Duodenal mucosa (tissue), 2 donors: ENCODE measurements at regions not wholly inside any gene's neighbourhood (a gene's known extent, or its start where the extent isn't known, plus 50 kb on each side); places are given as distances from the start of the nearest gene placed in this dataset.
A peak's percentile ranks its signal among the peaks of the same experiment; 100 is the strongest.
"Not testable (repeated sequence)": the region's sequence is repeated elsewhere in the genome, so short reads cannot be mapped to it uniquely, and the experiment has no call there.

Experiments
- H3K27ac ChIP-seq: one replicate; pipeline ENCODE4 v1.7.0; 2013; ENCODE audit warnings: low read depth, low read length
- H3K27me3 ChIP-seq, 2 donors: one replicate each; pipeline ENCODE4 v1.7.0; 2013; ENCODE audit warnings: low read length in 2 of 2, control low read depth in 1 of 2; ENCODE audit not compliant: insufficient read depth in 2 of 2, control insufficient read depth in 1 of 2
- H3K36me3 ChIP-seq, 2 donors: one replicate each; pipeline ENCODE4 v1.7.0; 2013; ENCODE audit warnings: low read length in 2 of 2, control low read depth in 1 of 2; ENCODE audit not compliant: insufficient read depth in 2 of 2, control insufficient read depth in 1 of 2
- H3K4me1 ChIP-seq, 2 donors: one replicate each; pipeline ENCODE4 v1.7.0; 2013; ENCODE audit warnings: low read length in 2 of 2, control low read depth in 1 of 2; ENCODE audit not compliant: insufficient read depth in 2 of 2, control insufficient read depth in 1 of 2
- H3K4me3 ChIP-seq, 2 donors: one replicate each; pipeline ENCODE4 v1.7.0; 2013; ENCODE audit warnings: low read length in 2 of 2, low read depth in 1 of 2
- H3K9ac ChIP-seq, 2 donors: one replicate each; pipeline ENCODE4 v1.7.0; 2013; ENCODE audit warnings: low read length in 2 of 2, low read depth in 1 of 2
- H3K9me3 ChIP-seq, 2 donors: one replicate each; pipeline ENCODE4 v1.7.0; 2013; ENCODE audit warnings: low read length in 2 of 2, control low read depth in 1 of 2; ENCODE audit not compliant: control insufficient read depth in 1 of 2

DNA sequence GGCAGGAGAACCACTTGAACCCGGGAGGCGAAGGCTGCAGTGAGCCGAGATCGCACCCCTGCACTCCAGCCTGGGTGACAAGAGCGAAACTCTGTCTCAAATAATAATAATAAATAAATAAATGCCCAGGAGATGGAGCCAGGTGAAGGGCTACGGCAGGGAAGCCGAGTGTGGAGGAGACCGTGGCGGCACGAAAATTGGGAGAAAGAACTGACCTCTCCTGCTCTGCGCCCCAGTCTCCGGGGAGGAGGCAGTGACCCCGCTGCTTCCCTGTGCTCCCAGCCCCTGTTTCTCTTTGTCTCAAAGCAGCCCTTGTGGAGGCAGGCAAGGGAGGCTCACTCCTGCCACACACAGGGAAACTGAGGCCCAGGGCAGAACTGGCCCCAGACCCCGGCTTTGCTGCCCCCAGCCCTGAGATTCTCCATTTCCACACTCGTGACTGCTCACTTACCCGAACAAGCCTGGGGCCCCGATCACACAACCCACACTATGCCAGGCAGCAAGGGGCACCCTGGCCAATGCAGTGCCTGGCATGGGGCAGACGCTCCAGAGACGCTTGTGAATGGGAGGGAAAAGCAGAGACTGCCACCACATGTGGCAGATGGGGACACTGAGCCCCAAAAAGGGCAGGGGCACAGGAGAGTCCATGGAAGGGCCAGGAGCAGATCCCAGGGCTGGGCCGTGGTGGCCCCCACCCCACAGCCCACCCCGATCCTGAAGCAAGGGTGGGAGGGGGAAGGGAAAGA, 80.4 kb upstream of the PRR5 start:
- peaks cover 0 to 8% of the 10 kb centered on the region in 2 donors for H3K4me1 ChIP-seq
- H3K27ac ChIP-seq: no peak overlapping the region
- no peaks in the 10 kb centered on the region for H3K36me3 ChIP-seq
- H3K9ac ChIP-seq: no peak overlapping the region
- H3K4me3 ChIP-seq: no peak overlapping the region
- H3K9me3 ChIP-seq: no peaks in the 10 kb centered on the region
- peaks cover 0 to 19% of the 10 kb centered on the region in 2 donors for H3K27me3 ChIP-seq

DNA sequence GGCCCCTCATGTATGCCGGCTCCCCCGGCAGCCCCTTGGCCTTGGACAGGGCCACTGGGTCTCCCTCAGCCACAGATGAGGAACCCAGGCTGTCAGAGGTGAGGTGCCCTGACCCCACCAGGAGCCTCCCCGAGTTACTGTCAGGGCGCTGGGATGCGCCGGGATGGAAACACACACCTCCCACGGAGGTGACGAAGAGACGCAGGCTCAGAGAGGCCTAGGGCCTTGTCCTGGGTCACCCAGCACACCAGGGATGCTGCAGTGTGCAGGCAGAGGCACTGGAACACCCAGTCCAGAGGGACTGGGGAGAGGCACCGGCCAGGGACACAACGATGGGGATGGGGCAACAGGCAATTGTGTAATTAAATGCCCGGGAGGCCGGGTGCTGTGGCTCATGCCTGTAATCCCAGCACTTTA, 81.2 kb upstream of the PRR5 start:
- H3K9me3 ChIP-seq: no peaks in the 10 kb centered on the region
- no peak overlapping the region for H3K9ac ChIP-seq
- peaks cover 0 to 8% of the 10 kb centered on the region in 2 donors for H3K4me1 ChIP-seq
- no peak overlapping the region for H3K4me3 ChIP-seq
- no peaks in the 10 kb centered on the region for H3K36me3 ChIP-seq
- H3K27me3 ChIP-seq: peaks cover 0 to 19% of the 10 kb centered on the region in 2 donors
- H3K27ac ChIP-seq: no peak overlapping the region

- Histone ChIP-seq H3K4me3 (peak overlapping the region in 1 of 2 donors; percentile 21), H3K36me3 (no peaks in the 10 kb centered on the region), H3K27me3 (peaks cover 0 to 19% of the 10 kb centered on the region in 2 donors), H3K9me3 (no peaks in the 10 kb centered on the region), H3K27ac (no peak overlapping the region), H3K4me1 (peaks cover 0 to 8% of the 10 kb centered on the region in 2 donors), H3K9ac (no peak overlapping the region)
Measured at GRCh38 chr22:44620129-44620840, 81.7 kb upstream of the PRR5 start.

- H3K4me1 ChIP-seq, H3K9ac ChIP-seq, H3K36me3 ChIP-seq, H3K9me3 ChIP-seq, H3K27ac ChIP-seq: not testable (repeated sequence)
- Histone ChIP-seq H3K4me3 (peak overlapping the region in 1 of 2 donors; percentile 21), H3K27me3 (peaks cover 0 to 19% of the 10 kb centered on the region in 2 donors)
Measured at GRCh38 chr22:44619560-44620128, 82.4 kb upstream of the PRR5 start.

DNA sequence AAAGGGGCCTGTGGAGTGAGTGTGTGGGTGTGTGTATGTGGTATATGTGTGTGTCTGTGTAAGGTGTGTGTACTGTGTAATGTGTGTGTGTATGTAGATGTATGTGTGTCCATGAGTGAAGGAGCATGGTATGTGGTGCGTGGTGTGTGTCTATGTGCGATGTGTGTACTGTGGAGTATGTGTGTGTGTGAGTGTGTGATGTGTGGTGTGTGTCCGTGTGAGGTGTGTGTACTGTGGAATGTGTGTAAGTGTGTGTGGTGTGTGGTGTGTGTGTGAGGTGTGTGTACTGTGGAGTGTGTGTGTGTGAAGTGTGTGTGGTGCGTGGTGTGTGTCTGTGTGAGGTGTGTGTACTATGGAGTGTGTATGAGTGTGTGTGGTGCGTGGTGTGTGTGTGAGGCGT, 83.1 kb upstream of the PRR5 start:
- peaks cover 0 to 19% of the 10 kb centered on the region in 2 donors for H3K27me3 ChIP-seq
- not testable (repeated sequence) for H3K9me3 ChIP-seq, H3K36me3 ChIP-seq, H3K27ac ChIP-seq, H3K4me3 ChIP-seq, H3K9ac ChIP-seq, H3K4me1 ChIP-seq

DNA sequence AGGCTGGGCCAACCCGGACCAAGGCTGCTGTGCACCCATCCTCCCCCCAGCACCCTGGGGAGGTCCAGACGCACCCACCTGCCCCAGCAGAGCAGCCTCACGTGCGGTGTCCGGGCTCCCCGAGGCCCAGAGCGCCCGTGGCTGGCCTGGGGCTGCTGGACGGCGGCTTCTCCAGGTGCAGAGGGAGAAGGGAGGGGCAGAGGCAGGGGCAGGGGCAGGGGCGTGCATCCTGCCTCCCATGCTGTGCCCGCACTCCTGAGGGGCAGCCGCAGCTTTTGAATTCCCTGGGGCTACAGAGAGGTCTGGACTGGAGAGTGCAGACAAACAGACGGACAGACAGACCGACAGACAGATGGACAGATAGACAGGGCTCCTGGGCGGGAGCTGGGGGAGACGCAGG, 83.6 kb upstream of the PRR5 start:
- Histone ChIP-seq H3K27me3 (peaks cover 0 to 19% of the 10 kb centered on the region in 2 donors), H3K27ac (no peak overlapping the region), H3K9me3 (no peaks in the 10 kb centered on the region), H3K4me1 (peaks cover 0 to 8% of the 10 kb centered on the region in 2 donors), H3K36me3 (no peaks in the 10 kb centered on the region), H3K4me3 (no peak overlapping the region), H3K9ac (no peak overlapping the region)

DNA sequence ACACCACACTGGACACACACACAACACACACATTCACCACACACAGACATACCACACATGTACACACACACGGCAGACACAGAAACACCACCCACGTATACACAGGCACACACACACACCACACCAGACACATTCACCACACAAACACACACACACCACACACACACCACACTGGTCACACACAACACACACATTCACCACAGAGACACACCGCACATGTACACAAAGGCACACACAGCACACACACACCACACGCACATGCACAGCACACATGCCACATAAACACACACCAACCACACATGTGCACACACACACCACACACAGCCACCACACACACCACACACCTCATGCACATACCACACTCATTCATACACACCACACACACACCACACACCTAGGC, 84.2 kb upstream of the PRR5 start:
- no peak overlapping the region for H3K27ac ChIP-seq
- H3K9me3 ChIP-seq: peaks cover 0 to under 1% of the 10 kb centered on the region in 2 donors
- no peak overlapping the region for H3K9ac ChIP-seq
- H3K4me3 ChIP-seq: no peak overlapping the region
- peaks cover 0 to 19% of the 10 kb centered on the region in 2 donors for H3K27me3 ChIP-seq
- H3K4me1 ChIP-seq: peaks cover 0 to 8% of the 10 kb centered on the region in 2 donors
- H3K36me3 ChIP-seq: no peaks in the 10 kb centered on the region

DNA sequence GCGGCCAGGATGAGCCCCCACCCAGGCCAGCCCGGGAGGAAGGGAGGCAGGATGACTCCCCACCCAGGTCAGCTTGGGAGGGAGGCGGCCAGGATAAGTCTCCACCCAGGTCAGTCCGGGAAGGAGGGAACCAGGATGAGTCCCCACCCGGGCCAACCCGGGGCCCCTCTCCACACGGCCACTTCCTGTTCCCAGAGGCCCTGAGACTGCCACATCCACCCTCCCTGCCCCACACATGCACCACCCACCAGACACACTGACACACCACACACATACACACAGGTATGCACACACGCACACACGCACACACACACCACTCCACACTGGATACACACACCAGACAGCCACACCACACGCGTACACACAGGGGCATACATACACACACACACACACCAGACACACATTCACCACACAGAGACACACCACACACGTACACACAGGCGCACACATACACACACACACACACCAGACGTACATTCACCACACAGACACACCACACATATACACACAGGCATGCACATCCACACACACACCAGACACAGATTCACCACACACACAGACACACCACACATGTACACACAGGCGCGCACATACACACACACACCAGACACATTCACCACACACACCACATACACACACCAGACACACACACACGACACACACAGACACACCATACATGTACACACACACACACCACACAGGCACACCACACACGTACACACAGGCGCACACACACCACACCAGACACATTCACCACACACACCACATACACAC, 84.9 kb upstream of the PRR5 start:
- Histone ChIP-seq H3K9ac (no peak overlapping the region), H3K4me1 (peaks cover 0 to 8% of the 10 kb centered on the region in 2 donors), H3K27me3 (peaks cover 0 to 19% of the 10 kb centered on the region in 2 donors), H3K27ac (no peak overlapping the region), H3K4me3 (no peak overlapping the region), H3K36me3 (no peaks in the 10 kb centered on the region), H3K9me3 (peaks cover 3 to 9% of the 10 kb centered on the region in 2 donors)

GRCh38 chr22:44616461-44616860, 85.5 kb upstream of the PRR5 start:
- no peak overlapping the region for H3K9ac ChIP-seq
- H3K4me1 ChIP-seq: peaks cover 0 to 8% of the 10 kb centered on the region in 2 donors
- H3K27me3 ChIP-seq: peaks cover 0 to 19% of the 10 kb centered on the region in 2 donors
- peaks cover 7 to 15% of the 10 kb centered on the region in 2 donors for H3K9me3 ChIP-seq
- no peak overlapping the region for H3K4me3 ChIP-seq
- no peaks in the 10 kb centered on the region for H3K36me3 ChIP-seq
- H3K27ac ChIP-seq: no peak overlapping the region
